WTC11 (cell line): ENCODE measurements at regions not wholly inside any gene's neighbourhood (a gene's known extent, or its start where the extent isn't known, plus 50 kb on each side); places are given as distances from the start of the nearest gene placed in this dataset.

Experiments used
- ATAC-seq: fragments of 200-7000 bp; cut with Tn5 transposase; 2 replicates; pipeline ENCODE4 v1.10.0; 2021; ENCODE audit warnings: mild to moderate bottlenecking, moderate library complexity
- CTCF ChIA-PET: fragments of 300-600 bp; sonication (Branson Sonifier 250); formaldehyde crosslinking; loops from one replicate; lab custom pipeline; 2021; ENCODE audit warnings: antibody characterized with exemption; lab: Charles Lee
- POLR2A ChIA-PET: fragments of 350-600 bp; sonication (Branson Sonifier 250); formaldehyde crosslinking; loops from one replicate; lab custom pipeline; 2021; ENCODE audit warnings: antibody characterized with exemption; lab: Charles Lee
- DNase-seq: peaks from one replicate; pipeline ENCODE4 v3.0.0; 2021; ENCODE audit warnings: low spot score
- H3K27ac Mint-ChIP-seq: 2 replicates; pipeline ENCODE4 v1.8.0; 2021; ENCODE audit warnings: mixed read lengths
- H3K27me3 Mint-ChIP-seq: 2 replicates; pipeline ENCODE4 v1.8.0; 2021; ENCODE audit warnings: low read depth, mild to moderate bottlenecking, moderate library complexity, mixed read lengths
- H3K36me3 Mint-ChIP-seq: 2 replicates; pipeline ENCODE4 v1.8.0; 2021; ENCODE audit warnings: mixed read lengths
- H3K4me1 Mint-ChIP-seq: 2 replicates; pipeline ENCODE4 v1.8.0; 2022; ENCODE audit warnings: mixed read lengths
- H3K4me3 Mint-ChIP-seq: 2 replicates; pipeline ENCODE4 v1.8.0; 2021; ENCODE audit warnings: mild to moderate bottlenecking, moderate library complexity, mixed read lengths
- H3K9me3 Mint-ChIP-seq: 2 replicates; pipeline ENCODE4 v1.8.0; 2021; ENCODE audit warnings: mixed read lengths
- AR ChIP-seq: fragments of 250-450 bp; sonication (Bioruptor Pico); IDR thresholded peaks from 2 replicates; pipeline ENCODE4 v1.9.0; 2021; ENCODE audit warnings: mild to moderate bottlenecking
- ARID4B ChIP-seq: sonication (generic); formaldehyde crosslinking; IDR thresholded peaks from 2 replicates; pipeline ENCODE4 v1.8.0; 2023; ENCODE audit warnings: missing genetic modification reagents, mild to moderate bottlenecking, borderline replicate concordance
- ATF2 ChIP-seq: sonication (generic); formaldehyde crosslinking; IDR thresholded peaks from 2 replicates; pipeline ENCODE4 v1.8.1; 2022; ENCODE audit warnings: low read depth, missing genetic modification reagents, borderline replicate concordance
- EMX1 ChIP-seq: fragments of 250-450 bp; sonication (Bioruptor Pico); IDR thresholded peaks from 2 replicates; pipeline ENCODE4 v1.8.0; 2021; ENCODE audit warnings: mild to moderate bottlenecking
- GRHL2 ChIP-seq: fragments of 250-450 bp; sonication (Bioruptor Pico); IDR thresholded peaks from 2 replicates; pipeline ENCODE4 v1.8.0; 2022; ENCODE audit warnings: mild to moderate bottlenecking, moderate library complexity; ENCODE audit not compliant: insufficient replicate concordance, severe bottlenecking
- HMGXB4 ChIP-seq: sonication (generic); formaldehyde crosslinking; IDR thresholded peaks from 2 replicates; pipeline ENCODE4 v1.8.1; 2023; ENCODE audit warnings: mild to moderate bottlenecking, moderate library complexity, missing genetic modification reagents
- IRF2 ChIP-seq: sonication (generic); formaldehyde crosslinking; IDR thresholded peaks from 2 replicates; pipeline ENCODE4 v1.8.0; 2022; ENCODE audit warnings: low read depth, missing genetic modification reagents, borderline replicate concordance
- PRDM15 ChIP-seq: sonication (generic); formaldehyde crosslinking; IDR thresholded peaks from 2 replicates; pipeline ENCODE4 v1.8.0; 2022; ENCODE audit warnings: missing genetic modification reagents
- RORB ChIP-seq: fragments of 250-450 bp; sonication (Bioruptor Pico); IDR thresholded peaks from 2 replicates; pipeline ENCODE4 v1.9.0; 2021; ENCODE audit warnings: mild to moderate bottlenecking
- SMAD4 ChIP-seq: sonication (generic); formaldehyde crosslinking; IDR thresholded peaks from 2 replicates; pipeline ENCODE4 v1.8.0; 2022; ENCODE audit warnings: mild to moderate bottlenecking, missing genetic modification reagents
- STAT6 ChIP-seq: sonication (generic); formaldehyde crosslinking; conservative IDR thresholded peaks from 2 replicates; pipeline ENCODE4 v1.8.1; 2023; ENCODE audit warnings: mild to moderate bottlenecking, low read depth, missing genetic modification reagents, moderate library complexity
- TEAD4 ChIP-seq: sonication (generic); formaldehyde crosslinking; IDR thresholded peaks from 2 replicates; pipeline ENCODE4 v1.8.0; 2022; ENCODE audit warnings: mild to moderate bottlenecking, missing genetic modification reagents
- ZBTB43 ChIP-seq: sonication (generic); formaldehyde crosslinking; IDR thresholded peaks from 2 replicates; pipeline ENCODE4 v1.8.1; 2023; ENCODE audit warnings: mild to moderate bottlenecking, missing genetic modification reagents
- ZNF138 ChIP-seq: sonication (generic); formaldehyde crosslinking; conservative IDR thresholded peaks from 2 replicates; pipeline ENCODE4 v1.8.1; 2022; ENCODE audit warnings: mild to moderate bottlenecking, moderate library complexity, missing genetic modification reagents
- ZNF416 ChIP-seq: fragments of 250-450 bp; sonication (Bioruptor Pico); IDR thresholded peaks from 2 replicates; pipeline ENCODE4 v1.9.0; 2021; ENCODE audit warnings: mild to moderate bottlenecking, inconsistent platforms

- peaks cover 22% of the 10 kb centered on the region for H3K4me1 Mint-ChIP-seq
- peak; percentile 47 for ATAC-seq
- ChIA-PET CTCF (interaction anchor here (1.5 kb wide), 1 partner anchor 46 kb away, joined by 4 read pairs; no protein-coding TSS in a partner anchor), POLR2A (no interaction called here)
- no peaks in the 10 kb centered on the region for H3K36me3 Mint-ChIP-seq
- no peak overlapping the region for H3K4me3 Mint-ChIP-seq
- no peaks in the 10 kb centered on the region for H3K27me3 Mint-ChIP-seq
- H3K27ac Mint-ChIP-seq, result peak overlapping the region; percentile 52; the same call in 1 of the 2 replicates
- no peak for DNase-seq
- TF ChIP-seq ATF2 (no peak), ZNF138 (CRISPR knock-in tag) (no peak), RORB (CRISPR knock-in tag) (no peak)
- H3K9me3 Mint-ChIP-seq, result peaks cover 5% of the 10 kb centered on the region; the same call in 1 of the 2 replicates
Measured at GRCh38 chr1:221310180-221310579, 430.9 kb downstream of the HLX start.

- no peaks in the 10 kb centered on the region for H3K36me3 Mint-ChIP-seq
- ATAC-seq (no peak), DNase-seq (no peak)
- TF ChIP-seq ZBTB43 (CRISPR knock-in tag), result no peak
- no peak for TF ChIP-seq HMGXB4 (CRISPR knock-in tag)
- TF ChIP-seq EMX1 (CRISPR knock-in tag), result no peak
- no peak for TF ChIP-seq IRF2
- no peak for TF ChIP-seq STAT6 (CRISPR knock-in tag)
- no peak for TF ChIP-seq TEAD4 (CRISPR knock-in tag)
- TF ChIP-seq AR (CRISPR knock-in tag), result no peak
- TF ChIP-seq ZNF138 (CRISPR knock-in tag), result no peak
- TF ChIP-seq SMAD4 (CRISPR knock-in tag), result no peak
- no peak for TF ChIP-seq GRHL2 (CRISPR knock-in tag)
- TF ChIP-seq ARID4B (CRISPR knock-in tag), result no peak
- TF ChIP-seq ZNF416 (CRISPR knock-in tag), result no peak
- TF ChIP-seq PRDM15 (CRISPR knock-in tag), result no peak
- TF ChIP-seq, all 79 proteins: peak for 0
- POLR2A ChIA-PET, result interaction anchor here (0.6 kb wide), 1 partner anchor 26 kb away, joined by 8 read pairs; no protein-coding TSS in a partner anchor
- no peak overlapping the region for H3K4me3 Mint-ChIP-seq
- H3K4me1 Mint-ChIP-seq, result peaks cover 5% of the 10 kb centered on the region
- CTCF ChIA-PET, result no interaction called here
- no peak overlapping the region; the same call in 1 of the 2 replicates for H3K27ac Mint-ChIP-seq
- no peaks in the 10 kb centered on the region for H3K27me3 Mint-ChIP-seq
- no peaks in the 10 kb centered on the region for H3K9me3 Mint-ChIP-seq
Measured at GRCh38 chr1:221315330-221315729, 426.6 kb downstream of the DUSP10 start.
